Hematopoietic multipotent progenitor cell treated with erythropoietin and hydrocortisone succinate and interleukin-3 and kit ligand, for 6 days (in vitro differentiated cells): ENCODE measurements at regions not wholly inside any gene's neighbourhood (a gene's known extent, or its start where the extent isn't known, plus 50 kb on each side); places are given as distances from the start of the nearest gene placed in this dataset.

ENCODE experiments used
- DNase-seq: peaks from one replicate; pipeline ENCODE4 v3.0.0-alpha.2; 2015

DNA sequence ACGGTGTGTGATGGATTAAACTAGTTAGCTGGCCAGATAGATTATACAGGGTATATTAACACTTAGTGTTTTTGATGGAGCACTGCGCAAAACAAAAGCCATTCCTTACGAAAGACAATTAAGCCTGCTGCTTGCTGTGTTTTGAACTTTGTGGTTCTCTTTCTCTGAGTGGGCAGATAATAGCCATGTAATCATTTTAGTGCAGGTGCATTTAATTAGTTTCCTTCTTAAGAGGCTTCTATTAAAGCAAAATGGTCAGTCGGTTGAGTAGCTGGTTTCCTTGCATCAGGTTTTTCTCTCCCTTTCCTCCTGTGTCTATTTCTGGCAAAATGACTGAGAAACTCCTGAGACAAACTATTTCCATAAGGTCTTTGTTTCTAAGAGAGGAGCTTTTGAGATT is 512.5 kb downstream of the DMAC1 start:
- DNase-seq: no peak

DNA sequence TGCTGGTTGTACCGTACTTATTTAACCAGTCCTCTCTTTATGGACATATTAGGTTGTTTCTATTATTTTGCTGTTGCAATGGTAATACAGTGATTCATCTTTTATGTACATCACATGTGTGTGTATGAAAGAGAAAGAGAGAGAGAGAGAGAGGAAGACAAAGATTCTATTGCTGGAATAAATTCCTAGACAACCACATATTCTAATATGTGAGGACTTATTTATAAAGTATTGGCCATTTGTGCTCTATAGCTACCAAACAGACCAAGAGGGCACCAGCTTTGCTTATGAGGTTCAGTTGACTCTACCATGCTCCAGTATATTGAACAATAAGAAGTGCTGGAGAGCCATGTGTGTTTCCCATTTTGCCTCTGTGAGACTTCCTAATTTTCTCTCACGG is 513.5 kb downstream of the DMAC1 start:
- DNase-seq: no peak

DNA sequence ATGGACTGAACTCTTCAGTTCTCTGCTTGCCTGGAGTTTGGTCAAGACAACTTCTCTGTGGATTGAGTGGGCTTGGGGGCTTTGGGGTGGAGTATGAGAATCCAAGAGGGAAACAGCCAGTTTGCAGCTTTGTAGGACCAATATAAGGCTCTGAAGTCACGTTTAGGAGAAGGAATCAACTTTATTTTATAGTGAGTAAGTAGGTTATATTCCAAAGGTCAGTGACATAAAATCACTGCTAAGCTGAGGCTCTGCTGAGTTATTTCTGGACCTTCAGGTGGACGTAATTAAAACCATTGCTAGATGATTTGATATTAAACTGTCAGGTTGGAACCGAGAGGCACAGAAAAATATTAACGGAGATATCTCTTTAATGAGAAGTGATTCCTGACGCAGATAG is 514.4 kb downstream of the DMAC1 start:
- DNase-seq: no peak

DNA sequence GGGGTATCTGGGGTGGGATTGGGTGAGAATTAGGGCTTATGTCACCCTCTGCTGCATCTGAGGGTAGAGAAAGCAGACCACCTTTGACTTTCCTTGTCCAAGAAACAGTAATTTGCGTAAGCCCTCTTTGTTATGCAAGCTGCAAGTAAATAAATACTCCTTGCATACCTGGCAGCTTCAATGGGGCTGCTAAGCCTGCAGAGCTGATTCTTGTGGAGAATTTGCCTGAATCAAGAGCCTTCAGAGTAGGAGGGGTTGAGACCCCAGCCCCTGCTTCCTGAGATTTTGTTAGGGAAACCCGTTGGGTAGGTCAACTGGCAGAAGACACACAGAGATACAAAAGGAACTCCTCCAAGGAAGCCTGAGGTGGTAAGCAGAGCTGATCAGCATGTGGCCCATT is 515.1 kb downstream of the DMAC1 start:
- no peak for DNase-seq

DNA sequence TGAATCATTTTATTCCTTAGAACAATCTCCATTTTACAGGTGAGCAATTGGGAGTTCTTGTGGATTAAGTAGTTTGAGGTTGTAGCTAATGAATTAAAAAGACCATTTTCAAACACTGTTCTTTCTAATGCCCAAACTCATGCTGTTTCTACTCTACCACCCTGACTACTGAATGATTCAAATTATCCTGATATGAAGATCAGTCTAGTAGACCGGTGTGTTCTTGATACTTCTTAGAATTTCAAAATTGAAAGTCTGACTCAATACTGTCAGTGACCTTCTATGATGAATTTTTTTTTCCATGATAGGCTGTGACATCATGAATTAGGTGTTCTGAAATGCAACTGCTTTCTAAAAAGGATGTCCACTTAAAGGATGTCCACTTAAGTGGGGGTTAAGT is 515.5 kb downstream of the DMAC1 start:
- no peak for DNase-seq

DNA sequence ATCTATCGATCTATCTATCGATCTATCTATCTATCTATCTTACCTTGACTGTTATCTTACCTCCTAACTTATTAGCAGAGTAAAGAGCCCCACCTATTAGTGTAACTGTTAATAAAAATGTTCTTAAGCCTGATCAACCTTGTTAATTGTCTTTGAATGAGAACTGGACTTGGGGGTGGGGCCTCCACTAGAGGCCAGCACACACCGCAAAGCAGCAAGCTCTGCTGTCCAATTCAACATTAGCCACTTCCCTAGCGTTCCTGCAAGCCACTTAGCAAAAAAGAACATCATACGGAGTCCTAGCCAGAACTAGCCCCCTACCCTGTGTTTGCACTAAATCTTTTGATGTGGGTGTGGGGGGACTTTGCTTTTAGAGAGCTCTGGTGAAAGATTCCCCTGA is 515.8 kb downstream of the KDM4C start:
- DNase-seq: no peak

DNA sequence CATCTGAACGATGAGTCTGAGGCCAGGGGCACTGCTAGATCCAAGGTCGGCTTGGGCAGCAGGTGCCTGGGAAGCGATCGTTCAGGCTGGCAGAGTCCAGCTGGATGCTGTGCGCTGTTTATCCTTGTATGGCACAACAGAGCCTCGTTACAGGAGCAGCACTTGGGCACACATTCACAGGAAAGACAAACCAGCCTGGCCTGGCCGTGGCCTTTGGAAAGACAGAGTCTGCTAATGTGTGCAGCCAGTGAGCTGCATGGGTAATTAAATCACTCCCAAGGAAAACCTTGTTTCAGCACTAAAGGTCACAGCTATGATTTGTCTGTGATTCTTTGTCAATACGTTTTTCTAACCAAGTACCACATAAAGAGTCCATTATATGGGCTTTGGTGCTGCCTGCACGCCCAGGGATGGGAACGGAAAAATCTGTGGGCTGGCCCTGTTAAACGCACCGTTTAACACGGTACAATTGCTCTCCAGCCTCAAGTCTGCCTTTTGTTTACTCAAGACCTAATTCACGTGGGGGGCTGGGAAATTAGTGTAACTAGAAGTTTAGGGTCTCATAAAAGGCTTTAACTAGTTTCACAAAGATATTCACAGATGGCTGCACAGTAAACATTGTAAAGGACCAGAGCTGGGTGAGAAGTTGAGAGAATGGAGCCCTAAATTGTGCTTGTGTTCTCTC is 509.3 kb downstream of the KDM4C start:
- no peak for DNase-seq

DNA sequence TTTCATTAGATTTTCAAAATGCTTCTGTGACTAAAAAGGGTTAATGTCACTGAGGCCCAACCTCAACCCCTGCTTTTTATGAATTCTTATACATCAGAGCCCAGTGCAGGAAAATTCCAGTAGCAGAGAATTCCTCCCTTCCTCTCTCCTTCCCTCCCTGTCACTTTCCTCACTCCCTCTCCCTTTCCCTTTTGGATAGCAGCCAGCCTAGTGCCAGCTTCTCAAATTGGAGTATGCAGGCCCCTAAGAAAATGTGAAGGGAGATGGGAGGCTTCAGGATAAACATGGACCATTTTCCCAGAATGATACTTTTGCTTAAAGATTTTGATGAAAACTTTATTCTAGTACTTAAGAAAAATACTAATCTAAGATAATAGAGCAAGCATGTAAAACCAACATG is 507.4 kb downstream of the KDM4C start:
- no peak for DNase-seq

DNA sequence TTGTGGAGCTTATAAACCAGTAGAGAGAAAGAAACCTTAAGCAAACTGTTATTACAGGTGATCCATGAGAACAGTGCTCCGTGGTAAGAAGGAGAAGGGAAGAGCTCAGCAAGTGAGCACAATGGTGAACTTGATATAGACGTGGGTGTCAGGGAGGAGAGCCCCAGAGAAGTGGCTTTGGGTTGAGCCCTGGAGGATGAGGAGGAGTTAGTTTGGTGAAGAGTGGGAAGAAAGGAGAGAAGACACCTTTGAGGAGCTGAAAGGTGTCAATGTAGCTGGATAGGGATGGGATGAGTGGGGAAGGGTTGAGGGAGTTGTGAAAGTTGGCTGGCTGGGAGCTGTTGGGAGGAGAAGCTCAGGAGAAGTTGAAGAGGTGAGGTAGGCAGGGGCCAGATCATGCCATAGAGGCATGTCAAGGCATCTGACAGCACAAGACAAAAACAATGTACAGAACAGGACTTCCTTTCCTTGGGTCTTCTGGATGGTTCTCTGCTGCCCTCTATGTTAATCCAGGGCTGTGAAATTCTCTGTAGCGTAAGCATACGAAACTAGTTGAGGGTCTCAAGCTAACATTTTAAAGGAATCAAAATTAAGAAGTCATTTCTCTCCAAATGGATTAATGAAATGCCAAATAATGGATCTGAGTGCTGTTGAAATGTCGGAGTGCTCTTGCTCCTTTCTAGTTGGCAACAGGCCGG is 501.9 kb downstream of the KDM4C start:
- peak; percentile 22 for DNase-seq

DNA sequence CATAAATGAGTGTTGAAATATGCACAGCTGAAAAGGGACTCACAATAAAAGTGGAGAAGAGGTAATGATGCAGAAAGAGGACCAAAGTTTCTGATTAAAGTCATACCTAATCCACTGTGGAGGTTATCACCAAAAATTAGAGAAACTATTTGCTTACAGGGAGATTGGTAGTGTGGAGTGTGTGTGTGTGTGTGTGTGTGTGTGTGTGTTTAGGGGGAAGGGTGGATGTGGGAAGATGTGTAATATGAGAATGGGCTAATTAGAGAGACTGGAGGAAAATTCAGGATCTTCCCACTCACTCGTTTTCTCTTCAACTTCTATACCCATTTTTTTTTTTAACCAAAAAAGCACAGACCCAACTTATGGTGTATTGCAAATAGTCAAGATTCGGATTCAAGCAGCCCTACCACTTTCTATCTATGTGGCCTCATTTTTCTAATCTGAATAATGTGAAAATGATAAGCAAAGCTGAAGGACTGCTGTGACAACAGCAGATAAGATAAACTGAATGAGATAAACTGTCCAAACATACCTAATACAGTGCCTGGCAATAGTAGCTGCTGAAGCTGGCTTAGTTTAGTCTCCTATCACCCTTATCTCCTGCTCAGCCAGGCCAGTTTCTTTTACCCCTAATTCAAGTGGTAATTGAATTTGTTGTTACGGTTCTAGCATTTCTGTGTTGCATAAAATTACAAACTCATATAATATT is 501.1 kb downstream of the KDM4C start:
- DNase-seq: no peak

DNA sequence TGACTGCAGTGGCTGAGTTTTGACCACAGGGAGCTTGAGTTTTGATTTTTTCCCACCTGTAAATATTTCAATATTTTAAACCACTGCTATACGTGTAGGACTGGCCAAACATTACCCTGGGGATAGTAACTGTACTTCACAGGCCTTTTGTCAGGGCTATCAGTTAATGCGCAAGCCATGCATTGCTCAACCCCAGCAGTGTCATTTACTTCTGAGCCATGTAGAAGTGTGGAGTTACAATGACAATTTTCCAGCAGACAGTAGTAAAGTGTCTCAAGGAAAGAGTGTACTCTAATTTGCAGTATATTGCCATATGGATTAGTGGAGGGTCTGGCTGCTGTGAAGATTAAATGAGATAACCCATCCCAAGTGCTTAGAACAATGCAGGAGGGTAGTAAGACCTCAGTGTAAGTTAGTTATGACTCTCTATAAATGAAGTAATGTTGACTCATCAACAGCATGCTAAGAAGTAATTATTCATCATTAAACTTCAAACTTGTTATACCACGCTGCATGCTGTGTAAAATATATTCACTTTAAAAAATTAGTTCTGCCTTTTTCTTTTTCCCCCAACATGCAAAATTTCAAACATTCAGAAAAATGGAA is 489.2 kb downstream of the KDM4C start:
- DNase-seq: no peak

DNA sequence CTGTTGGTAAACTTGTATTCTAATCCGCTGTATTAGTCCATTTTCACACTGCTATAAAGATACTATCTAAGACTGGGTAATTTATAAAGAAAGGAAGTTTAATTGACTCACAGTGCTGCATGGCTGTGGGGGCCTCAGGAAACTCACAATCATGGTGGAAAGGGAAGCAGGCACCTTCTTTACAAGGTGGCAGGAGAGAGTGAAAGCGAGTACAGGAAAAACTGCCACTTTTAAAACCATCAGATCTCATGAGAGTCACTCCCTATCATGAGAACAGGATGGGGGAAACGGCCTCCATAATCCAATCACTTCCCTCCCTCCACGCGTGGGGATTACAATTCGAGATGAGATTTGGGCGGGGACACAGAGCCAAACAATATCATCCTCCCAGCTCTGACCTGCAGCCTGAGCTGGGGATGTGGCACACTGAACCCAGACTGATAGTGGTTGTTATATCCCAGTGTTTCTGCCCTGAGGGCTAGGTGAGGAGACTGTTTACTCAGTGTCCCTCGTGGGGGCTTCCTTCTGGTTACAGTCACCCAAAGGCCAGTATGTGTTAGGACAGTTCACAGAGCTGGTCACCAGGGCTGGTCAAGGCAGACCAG is 488.3 kb downstream of the KDM4C start:
- no peak for DNase-seq

DNA sequence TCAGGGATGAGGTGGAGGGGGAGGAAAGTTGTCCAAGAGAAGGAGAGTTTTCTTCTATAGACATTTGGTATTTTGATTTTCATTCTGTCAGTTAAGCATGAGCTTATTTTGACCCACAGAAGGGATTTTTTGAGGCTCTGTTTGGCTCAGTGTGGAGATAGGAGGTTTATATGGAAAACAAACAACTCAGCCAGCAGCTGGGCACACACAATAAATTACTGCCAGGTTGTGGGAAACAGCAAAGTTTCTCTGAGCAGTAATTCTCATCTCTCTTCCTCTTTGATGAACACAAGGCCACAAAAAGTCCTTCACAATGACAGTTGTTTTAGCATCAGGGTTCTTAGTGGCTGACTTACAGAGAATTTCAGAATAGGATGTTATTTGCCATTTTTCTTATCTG is 486.1 kb downstream of the KDM4C start:
- no peak for DNase-seq

DNA sequence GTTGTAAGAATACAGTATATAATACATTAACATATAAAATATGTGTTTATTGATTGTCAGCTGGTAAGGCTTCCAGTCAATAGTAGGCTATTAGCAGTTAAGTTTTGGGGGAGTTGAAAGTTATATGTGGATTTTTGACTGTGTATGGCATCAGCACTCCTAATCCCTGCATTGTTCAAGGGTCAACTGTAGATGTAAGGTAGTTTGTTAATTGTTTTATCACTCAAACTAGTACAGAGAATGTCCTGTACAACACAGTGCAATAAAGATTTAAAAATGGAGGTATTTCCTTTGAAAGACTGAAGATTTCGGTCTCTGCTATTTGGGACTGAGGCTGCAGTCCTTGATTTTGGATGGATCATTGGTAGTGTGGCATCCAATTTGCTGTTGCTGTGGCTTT is 484.4 kb downstream of the KDM4C start:
- DNase-seq: no peak

DNA sequence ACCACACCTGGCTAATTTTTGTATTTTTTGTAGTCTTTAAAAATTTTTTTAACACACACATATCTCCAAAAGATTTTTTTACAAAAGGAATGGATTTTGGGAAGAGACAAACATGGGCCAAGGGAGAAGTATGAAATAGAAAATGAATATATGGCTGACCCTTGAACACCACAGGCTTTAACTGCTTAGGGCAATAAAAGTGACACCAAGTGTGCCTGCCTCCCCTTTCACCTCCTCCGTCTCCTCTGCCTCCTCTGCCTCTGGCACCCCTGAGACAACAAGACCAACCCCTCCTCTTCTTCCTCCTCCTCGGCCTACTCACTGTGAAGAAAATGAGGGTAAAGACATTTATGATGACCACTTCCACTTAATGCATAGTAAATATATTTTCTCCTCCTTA is 483.9 kb downstream of the KDM4C start:
- DNase-seq: no peak

DNA sequence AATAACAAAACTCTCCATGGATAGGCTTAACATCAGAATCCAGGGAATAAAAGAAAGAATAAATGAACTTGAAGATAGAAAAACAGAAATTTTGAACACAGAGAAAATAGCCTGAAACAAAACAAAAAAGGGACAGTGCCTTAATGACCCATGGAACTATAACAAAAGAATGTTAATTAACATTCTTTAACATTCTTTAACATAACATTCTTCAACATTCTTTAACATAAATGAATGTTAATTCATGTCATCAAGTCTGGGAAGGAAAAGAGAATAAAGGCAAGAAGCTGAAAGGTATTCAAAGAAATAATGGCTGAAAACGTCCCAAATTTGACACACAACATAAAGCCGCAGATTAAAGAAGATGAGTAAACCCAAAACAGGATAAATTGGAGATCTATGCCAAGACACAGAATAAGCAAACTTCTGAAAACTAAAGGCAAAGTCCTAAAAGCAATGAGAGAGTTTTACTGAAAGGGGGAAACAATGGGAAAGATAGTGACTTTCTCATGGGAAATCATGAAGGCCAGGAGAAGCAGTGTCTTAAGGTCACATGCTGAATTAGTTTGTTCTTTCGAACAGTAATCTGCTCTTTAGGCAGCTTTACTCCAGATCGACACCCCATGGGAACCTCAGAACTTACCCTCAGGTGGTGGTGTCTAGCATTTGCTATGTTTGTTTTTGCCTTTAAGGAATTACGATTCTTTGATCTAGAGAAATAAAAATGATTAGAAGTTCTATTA is 483.0 kb downstream of the KDM4C start:
- no peak for DNase-seq

DNA sequence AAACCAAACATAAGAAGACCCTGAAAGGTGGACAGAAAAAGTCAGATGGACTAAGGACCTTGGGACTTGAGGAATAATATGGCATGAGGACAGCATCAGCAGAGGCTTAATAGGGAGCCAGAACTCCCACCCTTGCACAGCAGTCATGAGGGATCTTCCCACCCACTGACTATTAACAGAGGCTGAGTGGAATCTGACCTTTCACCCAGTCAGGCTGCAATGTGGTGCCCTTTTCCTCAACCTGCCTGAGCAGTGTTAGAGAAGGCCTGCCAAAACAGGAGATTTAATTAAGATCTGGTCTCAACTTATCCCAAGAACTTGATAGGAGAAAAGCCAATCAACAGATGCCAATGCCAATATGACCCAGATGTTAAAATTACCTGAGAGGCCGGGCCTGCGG is 481.9 kb downstream of the KDM4C start:
- no peak for DNase-seq

DNA sequence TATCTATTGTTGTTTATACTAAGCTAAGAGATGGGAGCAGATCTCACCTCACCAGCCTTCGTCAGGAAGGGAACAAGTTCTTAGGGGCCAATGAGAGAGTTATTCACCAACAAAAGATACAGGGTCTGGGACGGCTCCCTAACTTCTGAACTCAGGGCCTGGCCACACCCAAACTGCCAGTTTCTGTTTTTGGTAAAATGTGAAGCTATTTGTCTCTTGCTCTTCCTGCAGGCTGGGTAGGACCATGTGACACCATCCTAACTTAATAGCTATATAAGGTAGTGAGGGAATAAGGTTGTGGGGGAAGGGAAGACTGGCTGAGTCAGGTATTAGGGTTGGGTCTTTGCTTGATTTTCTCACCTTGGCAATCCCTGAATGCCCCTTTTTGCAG is 480.5 kb downstream of the KDM4C start:
- DNase-seq: peak; percentile 52

DNA sequence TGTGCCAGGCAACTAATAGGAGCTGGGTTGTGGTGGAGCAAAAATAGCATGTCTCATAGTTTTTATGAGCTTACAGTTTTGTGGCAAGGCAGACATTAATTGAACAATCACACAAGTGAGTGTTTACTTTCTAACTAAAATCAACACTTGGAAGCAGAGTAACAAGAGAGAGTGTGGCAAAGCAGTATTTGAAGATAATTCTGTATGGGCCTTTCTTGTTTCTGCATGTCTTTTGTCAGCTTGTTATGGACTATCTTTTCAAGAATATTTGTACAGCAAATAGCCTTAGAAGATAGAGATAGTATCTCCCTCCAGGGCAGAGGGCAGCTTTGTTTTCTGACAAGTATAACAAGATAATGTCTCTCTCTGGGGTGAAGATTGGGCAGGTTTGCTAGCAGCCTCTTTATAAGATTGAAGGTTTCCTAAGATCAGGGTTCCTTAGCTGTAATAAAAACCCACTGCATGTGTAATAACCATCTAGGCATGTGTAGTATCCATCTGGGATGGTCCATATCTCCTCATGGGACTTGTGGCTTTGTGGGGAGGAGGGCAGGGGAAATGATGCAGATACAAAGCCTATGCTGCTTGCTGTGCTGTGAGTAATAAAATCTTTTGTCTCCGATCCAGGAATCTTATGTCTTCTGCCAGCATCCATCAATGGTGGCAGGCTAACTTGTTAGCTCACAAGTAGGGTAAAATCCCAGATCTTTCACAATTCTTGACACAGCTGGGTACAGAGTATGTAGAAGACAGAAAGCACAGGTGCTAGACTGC is 479.9 kb downstream of the KDM4C start:
- no peak for DNase-seq

DNA sequence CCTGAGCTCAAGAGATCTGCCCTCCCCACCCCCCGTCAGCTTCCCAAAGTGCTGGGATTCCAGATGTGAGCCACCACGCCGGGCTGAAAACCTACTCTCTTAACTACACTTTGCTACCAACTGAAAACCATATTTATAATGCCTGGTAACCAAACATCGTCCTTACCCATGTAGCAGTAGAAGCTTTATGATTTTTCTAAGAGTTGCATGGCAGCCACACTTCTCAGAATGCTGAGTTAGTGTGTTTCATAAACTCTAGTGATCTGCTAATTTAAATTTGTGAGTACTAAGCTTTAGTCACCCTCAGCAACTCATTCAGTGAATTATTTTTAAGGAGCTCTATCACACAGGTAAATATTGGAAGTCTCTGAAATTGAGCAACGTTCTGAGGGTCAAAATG is 478.4 kb downstream of the KDM4C start:
- no peak for DNase-seq

DNA sequence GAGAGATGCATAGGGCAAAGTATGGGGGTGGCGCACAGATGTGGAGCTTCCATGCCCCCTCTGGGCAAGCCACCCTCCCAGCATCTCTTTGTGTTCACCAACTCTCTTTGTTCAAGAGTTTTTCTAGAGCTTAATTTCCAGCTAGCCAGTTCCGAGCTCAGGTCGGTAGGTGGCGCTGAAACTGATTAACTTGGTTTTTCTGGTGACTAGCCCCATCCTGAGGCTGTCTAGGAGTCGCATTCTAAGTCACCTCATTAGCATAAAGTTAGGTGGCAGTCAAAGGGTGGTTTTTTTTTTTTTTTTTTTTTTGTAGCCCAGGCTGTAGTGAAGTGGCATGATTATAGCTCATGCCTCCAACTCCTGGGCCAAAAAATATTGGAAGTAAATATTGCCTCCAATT is 476.4 kb downstream of the KDM4C start:
- DNase-seq: peak; percentile 79

DNA sequence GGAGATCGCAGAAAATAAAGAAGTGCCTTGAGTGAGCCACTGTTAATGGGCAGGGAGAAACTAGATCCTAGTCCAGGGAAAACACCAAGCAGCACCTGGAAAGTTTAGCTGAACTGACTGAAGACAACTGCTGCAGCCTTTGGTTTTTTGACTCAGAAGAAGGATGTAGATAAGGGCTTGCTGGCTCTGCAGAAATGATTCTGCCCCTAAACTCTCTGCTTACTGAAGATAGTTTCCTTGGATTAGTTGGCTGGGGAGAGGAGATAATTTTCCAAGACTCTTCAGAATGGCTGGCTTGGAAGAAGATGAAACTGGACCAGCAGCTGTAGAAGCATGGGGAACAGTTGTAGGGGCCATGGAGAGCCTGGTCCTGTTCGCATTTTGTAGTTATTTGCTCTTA is 471.8 kb downstream of the KDM4C start:
- peak; percentile 53 for DNase-seq
